Activated T-cell treated with anti-CD3 and anti-CD28 coated beads, Interleukin-2, amount 50 U/mL, for 72 hours (primary cell): ENCODE measurements at regions not wholly inside any gene's neighbourhood (a gene's known extent, or its start where the extent isn't known, plus 50 kb on each side); places are given as distances from the start of the nearest gene placed in this dataset.
"Not testable (repeated sequence)": the region's sequence is repeated elsewhere in the genome, so short reads cannot be mapped to it uniquely, and the experiment has no call there.

ENCODE experiments used
- ATAC-seq, 2 donors: fragments of 150-1000 bp; cut with Tn5 transposase; replicated peaks in 1 of 2; 2 replicates each; pipeline ENCODE4 v1.10.0; 2021; ENCODE audit warnings: moderate library complexity in 2 of 2, mild to moderate bottlenecking in 1 of 2
- DNase-seq, 2 donors: peaks; one replicate each; pipeline ENCODE4 v3.0.0; 2021 to 2022; ENCODE audit warnings: mixed read lengths in 1 of 2
- H3K27ac Mint-ChIP-seq: one replicate; pipeline ENCODE4 v1.8.0; 2022; ENCODE audit warnings: mild to moderate bottlenecking, moderate library complexity, mixed read lengths
- H3K27me3 Mint-ChIP-seq: one replicate; pipeline ENCODE4 v1.8.0; 2022; ENCODE audit warnings: low read depth, mixed read lengths
- H3K36me3 Mint-ChIP-seq, 2 donors: one replicate each; pipeline ENCODE4 v1.8.0; 2022; ENCODE audit warnings: mixed read lengths in 2 of 2, mild to moderate bottlenecking in 1 of 2; ENCODE audit not compliant: insufficient read depth in 2 of 2
- H3K4me1 Mint-ChIP-seq: one replicate; pipeline ENCODE4 v1.8.0; 2022; ENCODE audit warnings: low read depth, mixed read lengths
- H3K4me3 Mint-ChIP-seq, 2 donors: one replicate each; pipeline ENCODE4 v1.8.0; 2022; ENCODE audit warnings: mild to moderate bottlenecking in 2 of 2, mixed read lengths in 2 of 2, moderate library complexity in 2 of 2
- H3K9me3 Mint-ChIP-seq, 2 donors: one replicate each; pipeline ENCODE4 v1.8.0; 2022; ENCODE audit warnings: mixed read lengths in 2 of 2

DNA sequence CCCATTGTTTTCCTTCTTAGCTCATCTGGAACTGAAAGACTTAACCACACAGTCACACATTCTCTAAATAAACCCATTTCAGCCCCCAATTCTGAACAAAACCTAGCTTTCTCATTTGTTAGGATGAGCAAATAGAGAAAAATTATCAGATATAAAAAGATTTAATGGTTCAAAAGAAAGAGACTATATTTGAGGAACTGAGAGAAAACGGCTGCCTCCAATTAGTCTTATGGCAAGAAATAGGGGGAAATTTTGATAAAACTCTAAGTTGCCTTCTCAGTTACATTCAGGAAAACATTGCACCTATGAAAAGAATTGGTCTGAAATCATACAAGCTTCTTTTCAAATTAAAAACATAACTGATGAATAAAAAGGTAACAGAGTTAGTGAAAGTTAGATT lies 63.7 kb upstream of the ALDH1B1 start:
- ATAC-seq = no peak
- H3K9me3 Mint-ChIP-seq = no peaks in the 10 kb centered on the region
- H3K27ac Mint-ChIP-seq = no peak overlapping the region
- no peaks in the 10 kb centered on the region for H3K4me1 Mint-ChIP-seq
- H3K4me3 Mint-ChIP-seq = no peak overlapping the region
- no peaks in the 10 kb centered on the region for H3K36me3 Mint-ChIP-seq
- no peak for DNase-seq
- peaks cover 13% of the 10 kb centered on the region for H3K27me3 Mint-ChIP-seq

DNA sequence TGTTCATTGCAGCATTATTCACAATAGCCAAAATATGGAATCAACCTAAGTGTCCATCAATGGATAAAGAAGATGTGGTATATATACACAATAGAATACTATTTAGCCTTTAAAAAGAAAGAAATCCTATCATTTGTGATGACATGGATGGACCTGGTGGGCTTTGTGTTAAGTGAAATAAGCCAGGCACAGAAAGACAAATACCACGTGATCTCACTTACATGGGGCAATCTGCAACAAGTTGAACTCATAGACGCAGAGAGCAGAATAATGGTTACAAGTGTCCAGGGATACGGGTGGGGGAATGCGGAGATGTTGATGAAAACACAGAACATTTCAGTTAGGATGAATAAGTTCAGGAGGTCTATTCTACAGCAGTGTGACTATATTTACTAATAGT lies 66.4 kb upstream of the ALDH1B1 start:
- H3K4me1 Mint-ChIP-seq = no peaks in the 10 kb centered on the region
- DNase-seq (no peak), ATAC-seq (no peak)
- no peaks in the 10 kb centered on the region for H3K36me3 Mint-ChIP-seq
- H3K4me3 Mint-ChIP-seq = no peak overlapping the region
- no peak overlapping the region for H3K27ac Mint-ChIP-seq
- peaks cover 13% of the 10 kb centered on the region for H3K27me3 Mint-ChIP-seq
- no peaks in the 10 kb centered on the region for H3K9me3 Mint-ChIP-seq

DNA sequence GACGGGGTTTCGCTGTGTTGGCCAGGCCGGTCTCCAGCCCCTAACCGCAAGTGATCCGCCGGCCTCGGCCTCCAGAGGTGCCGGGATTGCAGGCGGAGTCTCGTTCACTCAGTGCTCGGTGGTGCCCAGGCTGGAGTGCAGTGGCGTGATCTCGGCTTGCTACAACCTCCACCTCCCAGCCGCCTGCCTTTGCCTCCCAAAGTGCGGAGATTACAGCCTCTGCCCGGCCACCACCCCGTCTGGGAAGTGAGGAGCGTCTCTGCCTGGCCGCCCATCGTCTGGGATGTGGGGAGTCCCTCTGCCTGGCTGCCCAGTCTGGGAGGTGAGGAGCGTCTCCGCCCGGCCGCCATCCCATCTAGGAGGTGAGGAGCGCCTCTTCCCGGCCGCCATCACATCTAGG lies 68.3 kb upstream of the ALDH1B1 start:
- H3K9me3 Mint-ChIP-seq, H3K4me3 Mint-ChIP-seq, H3K36me3 Mint-ChIP-seq, H3K27ac Mint-ChIP-seq, DNase-seq, ATAC-seq, H3K4me1 Mint-ChIP-seq: not testable (repeated sequence)
- H3K27me3 Mint-ChIP-seq = peaks cover 10% of the 10 kb centered on the region

DNA sequence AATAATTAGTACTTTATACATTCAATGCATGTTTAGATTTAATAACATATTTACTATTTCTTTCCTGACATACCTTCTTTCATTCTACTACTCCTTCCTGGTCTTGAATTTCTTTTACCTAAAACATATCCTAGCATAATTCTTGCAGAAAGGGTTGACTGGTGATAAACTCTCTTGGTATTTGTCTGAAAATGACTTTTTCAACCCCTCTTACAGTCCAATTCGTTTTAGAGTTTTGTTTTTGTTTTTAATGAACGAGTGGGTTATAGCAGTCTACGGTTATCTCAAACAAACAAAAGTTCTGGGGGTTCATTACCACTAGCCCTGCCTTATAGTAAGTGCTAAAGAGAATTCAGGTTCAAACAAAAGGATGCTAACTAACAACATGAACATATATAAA lies 69.6 kb upstream of the ALDH1B1 start:
- no peaks in the 10 kb centered on the region for H3K9me3 Mint-ChIP-seq
- H3K27me3 Mint-ChIP-seq = peaks cover 5% of the 10 kb centered on the region
- H3K4me1 Mint-ChIP-seq = no peaks in the 10 kb centered on the region
- H3K36me3 Mint-ChIP-seq = no peaks in the 10 kb centered on the region
- ATAC-seq = no peak
- no peak overlapping the region for H3K4me3 Mint-ChIP-seq
- no peak overlapping the region for H3K27ac Mint-ChIP-seq
- DNase-seq = no peak

DNA sequence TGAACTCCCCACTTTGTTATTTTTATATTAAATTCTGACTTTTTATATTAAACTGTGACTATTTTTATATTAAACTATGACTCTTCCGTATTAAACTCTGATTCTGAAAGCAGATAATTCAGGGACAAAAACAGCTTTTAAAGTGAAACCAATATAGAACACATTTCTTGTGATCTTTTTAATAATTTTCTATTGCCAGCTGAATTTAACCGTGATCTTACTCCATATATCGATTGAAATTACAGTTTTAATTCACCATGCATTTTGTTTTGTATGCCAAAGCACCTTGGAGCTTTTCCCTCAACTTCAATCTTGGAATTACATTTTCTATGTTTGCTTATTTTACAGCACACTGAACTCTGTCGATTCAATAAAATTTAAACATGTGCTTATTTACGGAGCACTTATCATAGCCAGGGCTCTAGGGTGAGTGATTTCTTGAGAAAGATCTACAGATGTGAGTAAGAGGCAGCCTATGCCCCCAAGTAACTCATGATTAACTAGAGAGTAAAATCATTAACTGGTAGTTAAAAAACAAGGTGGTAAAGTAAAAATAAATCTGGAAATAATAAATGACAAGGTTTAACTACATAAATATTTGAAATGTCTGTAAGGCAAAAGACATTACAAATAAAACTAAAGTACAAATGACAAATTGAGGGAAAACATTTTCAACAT lies 72.9 kb upstream of the ALDH1B1 start:
- H3K4me3 Mint-ChIP-seq = peak overlapping the region in 1 of 2 donors; percentile 7
- no peaks in the 10 kb centered on the region for H3K4me1 Mint-ChIP-seq
- H3K36me3 Mint-ChIP-seq = no peaks in the 10 kb centered on the region
- no peaks in the 10 kb centered on the region for H3K9me3 Mint-ChIP-seq
- peak overlapping the region; percentile 38 for H3K27ac Mint-ChIP-seq
- ATAC-seq = no peak
- H3K27me3 Mint-ChIP-seq = no peaks in the 10 kb centered on the region
- DNase-seq = no peak

DNA sequence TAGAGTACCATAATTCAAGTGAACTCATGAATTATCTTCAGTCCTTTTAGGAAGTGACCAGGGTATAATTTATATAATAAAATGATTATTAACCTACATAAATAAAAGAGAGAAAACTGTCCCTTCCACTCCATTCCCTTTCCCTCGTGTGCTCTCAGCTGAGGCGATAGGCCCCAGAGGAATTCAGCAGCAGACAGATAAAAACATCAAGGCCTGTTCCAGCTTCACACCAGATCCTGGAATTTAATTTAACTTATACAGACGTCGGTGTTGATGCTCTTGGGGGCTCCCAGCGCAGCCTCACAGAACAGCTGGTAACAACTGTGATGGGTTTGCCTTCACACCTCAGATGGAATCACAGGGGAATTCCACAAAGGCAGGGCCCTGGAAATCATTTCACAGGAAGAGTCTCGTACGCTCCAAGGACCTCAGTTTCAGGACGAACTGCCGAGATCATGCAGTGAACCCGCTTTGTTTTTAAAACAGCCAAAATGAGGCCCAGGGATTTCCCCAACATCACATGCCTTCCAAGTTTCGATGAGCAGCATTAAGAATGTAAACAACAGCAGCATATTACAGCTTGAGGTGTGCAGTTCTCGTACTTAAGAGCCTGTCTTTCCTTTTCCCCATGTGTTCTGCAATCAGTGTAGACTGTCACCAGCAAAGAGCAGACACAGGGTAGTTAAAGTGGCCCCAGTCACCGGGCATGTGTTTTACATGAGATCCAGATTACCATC lies 73.6 kb upstream of the ALDH1B1 start:
- Mint-ChIP-seq H3K4me1 (no peaks in the 10 kb centered on the region), H3K27ac (no peak overlapping the region), H3K4me3 (peak overlapping the region in 1 of 2 donors; percentile 29), H3K9me3 (no peaks in the 10 kb centered on the region), H3K36me3 (no peaks in the 10 kb centered on the region), H3K27me3 (no peaks in the 10 kb centered on the region)
- DNase-seq (peak; percentile 3 to 16), ATAC-seq (peak; percentile 57 to 75)

DNA sequence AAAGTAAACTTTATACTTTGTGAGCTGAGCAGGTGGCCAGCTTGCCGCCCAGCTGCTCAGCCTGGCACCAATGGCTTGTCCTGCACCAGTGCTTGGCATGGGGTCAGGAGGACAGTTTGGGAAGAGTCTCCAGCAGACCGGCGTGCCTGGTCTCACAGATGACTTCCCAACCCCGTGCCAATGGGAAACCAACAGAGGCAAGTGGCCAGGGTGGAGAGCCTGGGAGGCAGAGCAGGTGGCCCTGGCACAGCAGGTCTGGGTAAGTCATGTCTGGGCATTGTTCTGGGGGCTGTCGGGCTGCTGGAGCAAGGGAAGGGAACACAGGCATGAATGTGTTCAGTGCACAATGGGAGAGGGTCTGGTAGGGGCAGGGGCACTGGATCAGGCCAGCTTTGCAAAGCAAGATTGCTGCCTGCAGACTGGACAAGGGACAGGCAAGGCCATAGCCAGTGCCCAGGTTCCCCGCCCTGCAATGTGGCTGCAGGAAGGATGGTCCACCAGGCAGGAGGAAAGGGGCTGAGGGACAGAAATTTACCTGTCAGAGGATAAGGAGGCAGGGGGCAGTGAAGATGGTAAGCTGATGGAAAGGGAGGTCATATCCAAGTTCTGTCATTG lies 76.2 kb upstream of the ALDH1B1 start:
- H3K27ac Mint-ChIP-seq = no peak overlapping the region
- no peaks in the 10 kb centered on the region for H3K36me3 Mint-ChIP-seq
- DNase-seq = no peak
- ATAC-seq = no peak
- no peaks in the 10 kb centered on the region for H3K9me3 Mint-ChIP-seq
- H3K27me3 Mint-ChIP-seq = no peaks in the 10 kb centered on the region
- H3K4me1 Mint-ChIP-seq = no peaks in the 10 kb centered on the region
- no peak overlapping the region for H3K4me3 Mint-ChIP-seq

DNA sequence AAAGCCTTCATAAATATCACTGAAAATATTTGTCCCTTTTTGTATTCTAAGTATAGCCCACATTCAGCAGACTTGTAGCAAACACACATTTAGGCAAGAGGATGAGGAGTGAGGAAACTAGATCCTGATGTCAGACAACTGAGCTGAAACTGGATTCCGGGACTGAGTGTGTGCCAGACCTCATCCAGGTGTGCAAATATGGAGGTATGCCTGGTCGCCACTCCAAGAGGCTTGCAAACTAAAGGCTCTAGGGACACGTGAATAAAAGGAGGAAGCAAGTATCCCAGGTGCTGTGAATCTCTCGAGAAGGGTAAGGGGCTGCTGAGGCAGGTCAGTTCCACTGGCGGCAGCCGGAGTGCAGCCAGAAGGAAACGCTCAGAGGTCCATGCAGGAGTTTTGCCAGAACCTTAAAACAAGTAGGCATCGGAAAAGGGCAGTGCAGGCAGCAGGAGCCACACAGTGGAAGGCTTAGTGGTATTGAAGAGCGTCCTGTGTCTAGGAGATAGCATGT lies 77.4 kb upstream of the ALDH1B1 start:
- Mint-ChIP-seq H3K27ac (no peak overlapping the region), H3K4me3 (no peak overlapping the region), H3K4me1 (no peaks in the 10 kb centered on the region), H3K36me3 (no peaks in the 10 kb centered on the region), H3K9me3 (no peaks in the 10 kb centered on the region), H3K27me3 (no peaks in the 10 kb centered on the region)
- no peak for ATAC-seq
- no peak for DNase-seq

DNA sequence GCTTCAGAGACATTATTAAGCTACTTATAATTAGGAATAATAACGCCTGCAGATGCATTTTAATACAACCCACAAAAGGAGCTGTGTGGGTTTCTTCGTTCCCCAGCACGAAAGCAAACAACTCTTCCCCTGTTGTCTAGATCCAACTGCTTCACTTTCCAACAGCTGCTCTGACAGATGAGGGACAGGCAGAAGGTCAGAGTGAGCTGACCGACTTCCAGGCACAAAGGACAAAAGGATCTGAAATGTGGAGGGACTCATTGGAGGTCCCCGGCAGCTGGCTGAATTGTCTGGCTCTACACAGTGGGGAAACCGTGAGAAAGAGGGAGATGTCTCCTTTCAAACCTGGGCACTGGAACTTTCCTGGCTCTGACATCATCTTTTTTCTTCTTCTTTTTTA lies 79.1 kb upstream of the ALDH1B1 start:
- ATAC-seq = no peak
- no peak overlapping the region for H3K27ac Mint-ChIP-seq
- H3K27me3 Mint-ChIP-seq = no peaks in the 10 kb centered on the region
- H3K4me1 Mint-ChIP-seq = no peaks in the 10 kb centered on the region
- no peak for DNase-seq
- no peaks in the 10 kb centered on the region for H3K9me3 Mint-ChIP-seq
- H3K4me3 Mint-ChIP-seq = no peak overlapping the region
- H3K36me3 Mint-ChIP-seq = no peaks in the 10 kb centered on the region

DNA sequence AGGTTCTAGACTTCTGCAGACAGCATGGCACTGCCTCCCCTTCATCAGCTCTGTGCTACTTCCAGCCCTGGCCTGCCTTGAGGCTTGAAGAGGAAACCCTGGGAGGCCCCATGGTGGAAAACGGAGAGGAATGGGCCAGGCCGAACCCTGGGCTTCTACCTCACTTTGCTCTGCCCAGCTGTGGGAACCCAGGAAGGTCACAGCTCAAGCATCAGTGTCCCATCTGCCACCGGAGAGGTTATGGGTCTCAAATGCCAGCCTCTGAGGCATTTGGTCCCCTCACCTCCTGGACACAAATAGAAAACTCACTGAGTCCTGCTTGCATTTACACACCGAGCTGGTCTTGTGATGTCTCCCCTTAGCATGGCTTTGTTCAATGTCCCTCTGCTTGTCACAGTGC lies 80.1 kb upstream of the ALDH1B1 start:
- ATAC-seq = no peak
- Mint-ChIP-seq H3K9me3 (no peaks in the 10 kb centered on the region), H3K36me3 (no peaks in the 10 kb centered on the region), H3K4me3 (no peak overlapping the region), H3K27me3 (no peaks in the 10 kb centered on the region), H3K27ac (no peak overlapping the region), H3K4me1 (no peaks in the 10 kb centered on the region)
- no peak for DNase-seq

DNA sequence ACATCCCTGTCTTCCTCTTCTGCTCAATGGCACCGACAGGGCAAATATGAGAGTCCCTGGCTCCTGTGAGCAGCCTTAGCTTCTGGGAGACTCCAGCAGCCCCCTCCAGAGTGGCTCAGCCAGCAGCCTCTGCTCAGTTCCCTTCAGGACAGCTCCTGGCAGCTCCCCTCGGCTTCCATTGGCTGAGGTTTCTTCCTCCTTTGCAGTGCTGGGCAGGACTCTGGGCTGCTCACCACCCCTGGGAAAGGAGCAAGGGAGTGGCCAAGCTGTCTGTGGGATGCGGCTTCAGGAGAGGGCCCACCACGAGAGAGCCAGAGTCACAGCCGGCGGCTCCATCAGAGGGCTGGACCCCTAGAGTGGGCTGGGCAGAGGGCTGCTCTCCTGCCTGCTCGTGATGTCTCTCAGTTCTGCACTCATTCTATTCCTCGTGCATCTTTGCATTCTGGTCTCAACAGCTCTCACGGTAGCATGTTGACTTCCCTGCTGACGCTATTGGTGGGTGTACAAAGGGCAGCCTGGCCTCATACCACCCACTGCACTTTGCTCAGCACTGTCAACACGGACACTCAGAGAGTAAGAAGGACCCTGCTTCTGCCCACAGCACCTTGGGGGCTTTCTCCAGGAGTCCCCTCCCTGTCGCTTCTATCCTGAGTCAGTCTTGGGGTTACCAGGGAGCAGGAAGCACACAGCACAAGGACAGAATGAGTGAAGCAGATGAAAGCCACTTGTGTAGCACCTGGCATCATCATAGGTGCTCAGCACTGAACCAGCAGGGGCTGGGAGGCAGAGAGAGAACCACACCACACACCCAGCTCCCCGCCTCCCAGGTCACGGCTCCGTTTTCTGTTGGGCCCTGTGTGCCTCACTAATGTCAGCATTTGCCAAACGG lies 80.9 kb upstream of the ALDH1B1 start:
- no peak for ATAC-seq
- Mint-ChIP-seq H3K4me1 (no peaks in the 10 kb centered on the region), H3K36me3 (no peaks in the 10 kb centered on the region), H3K27me3 (no peaks in the 10 kb centered on the region), H3K9me3 (no peaks in the 10 kb centered on the region), H3K27ac (no peak overlapping the region), H3K4me3 (no peak overlapping the region)
- no peak for DNase-seq

DNA sequence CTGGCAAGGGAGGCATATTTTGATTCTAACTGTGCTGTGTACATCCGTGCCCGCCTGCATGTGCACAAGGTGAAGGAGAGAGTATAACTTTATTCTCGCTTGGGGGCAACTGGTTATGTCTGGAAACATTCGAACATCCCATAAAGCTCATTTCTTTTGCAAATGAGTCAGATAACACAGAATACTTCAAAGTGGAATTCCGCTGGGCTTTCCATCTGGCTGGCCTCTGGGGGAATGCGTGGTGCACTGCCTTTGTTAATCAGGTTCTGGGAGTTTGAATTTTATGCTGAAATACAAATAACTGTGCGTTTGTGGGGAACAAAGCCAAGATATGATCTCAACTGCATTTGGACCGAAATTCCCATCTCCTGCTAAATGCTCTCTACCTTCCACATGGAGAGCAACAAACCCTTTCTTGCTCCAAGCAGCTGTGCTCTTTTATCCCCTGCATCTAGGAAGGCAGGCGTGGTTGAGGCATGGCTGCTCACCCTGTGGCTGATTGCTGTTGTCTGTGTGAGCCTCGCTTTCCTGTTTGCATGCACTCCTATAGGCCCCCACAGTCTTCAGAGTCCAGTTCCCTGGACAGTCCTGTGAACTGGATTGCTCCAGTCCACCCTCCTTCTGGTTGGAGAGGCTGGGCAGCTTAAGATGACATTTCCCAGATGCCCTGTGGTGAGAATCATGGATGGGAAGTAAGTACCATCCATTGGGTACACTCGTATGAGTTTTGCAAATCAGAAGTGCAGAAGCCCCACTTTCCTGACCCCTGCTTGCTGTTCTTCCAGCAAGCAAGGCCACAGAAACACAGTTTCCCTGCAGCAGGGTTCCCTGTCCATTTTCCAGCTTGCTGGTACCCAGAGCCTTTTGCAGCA lies 82.9 kb upstream of the ALDH1B1 start:
- no peaks in the 10 kb centered on the region for H3K4me1 Mint-ChIP-seq
- DNase-seq (no peak), ATAC-seq (no peak)
- H3K9me3 Mint-ChIP-seq = no peaks in the 10 kb centered on the region
- no peaks in the 10 kb centered on the region for H3K27me3 Mint-ChIP-seq
- no peaks in the 10 kb centered on the region for H3K36me3 Mint-ChIP-seq
- no peak overlapping the region for H3K4me3 Mint-ChIP-seq
- H3K27ac Mint-ChIP-seq = no peak overlapping the region
